NOMO-1 treated with dmso at 0.1 percent for 144 hours (cell line): ENCODE measurements at regions not wholly inside any gene's neighbourhood (a gene's known extent, or its start where the extent isn't known, plus 50 kb on each side); places are given as distances from the start of the nearest gene placed in this dataset.

Experiments used
- DNase-seq: peaks from one replicate; lab custom pipeline; 2025; ENCODE audit not compliant: unreplicated experiment; lab: John Stamatoyannopoulos, UW

- DNase-seq: no peak
Observed at GRCh38 chr4:71239365-71239764, 99.5 kb upstream of the SLC4A4 start.

- DNase-seq: no peak
Observed at GRCh38 chr4:71240094-71240493, 98.7 kb upstream of the SLC4A4 start.

GRCh38 chr4:71241501-71242288 lies 97.1 kb upstream of the SLC4A4 start:
- no peak for DNase-seq

- peak; percentile 63 for DNase-seq
Observed at GRCh38 chr4:71243091-71243833, 95.6 kb upstream of the SLC4A4 start.

- no peak for DNase-seq
Observed at GRCh38 chr4:71247706-71248105, 91.1 kb upstream of the SLC4A4 start.

- DNase-seq: no peak
Observed at GRCh38 chr4:71251261-71251660, 87.6 kb upstream of the SLC4A4 start.

- DNase-seq: no peak
Observed at GRCh38 chr4:71253545-71253944, 85.3 kb upstream of the SLC4A4 start.

- no peak for DNase-seq
Observed at GRCh38 chr4:71254451-71255012, 84.3 kb upstream of the SLC4A4 start.

GRCh38 chr4:71255976-71256375 lies 82.8 kb upstream of the SLC4A4 start:
- DNase-seq: no peak

- no peak for DNase-seq
Observed at GRCh38 chr4:71257761-71258160, 81.1 kb upstream of the SLC4A4 start.

GRCh38 chr4:71258323-71258722 lies 80.5 kb upstream of the SLC4A4 start:
- DNase-seq: no peak

GRCh38 chr4:71259280-71259679 lies 79.5 kb upstream of the SLC4A4 start:
- no peak for DNase-seq

GRCh38 chr4:71259911-71260331 lies 78.9 kb upstream of the SLC4A4 start:
- DNase-seq: peak; percentile 78

- DNase-seq: no peak
Observed at GRCh38 chr4:71260544-71260943, 78.3 kb upstream of the SLC4A4 start.

GRCh38 chr4:71261001-71261400 lies 77.8 kb upstream of the SLC4A4 start:
- no peak for DNase-seq

- no peak for DNase-seq
Observed at GRCh38 chr4:71261633-71262121, 77.1 kb upstream of the SLC4A4 start.

- no peak for DNase-seq
Observed at GRCh38 chr4:71262161-71262560, 76.7 kb upstream of the SLC4A4 start.

- no peak for DNase-seq
Observed at GRCh38 chr4:71266090-71266794, 72.6 kb upstream of the SLC4A4 start.

- no peak for DNase-seq
Observed at GRCh38 chr4:71267244-71267643, 71.6 kb upstream of the SLC4A4 start.

GRCh38 chr4:71268166-71268565 lies 70.7 kb upstream of the SLC4A4 start:
- DNase-seq: no peak

GRCh38 chr4:71269233-71269632 lies 69.6 kb upstream of the SLC4A4 start:
- no peak for DNase-seq
